ENCODE measurements at regions not wholly inside any gene's neighbourhood (a gene's known extent, or its start where the extent isn't known, plus 50 kb on each side); places are given as distances from the start of the nearest gene placed in this dataset.

DNA sequence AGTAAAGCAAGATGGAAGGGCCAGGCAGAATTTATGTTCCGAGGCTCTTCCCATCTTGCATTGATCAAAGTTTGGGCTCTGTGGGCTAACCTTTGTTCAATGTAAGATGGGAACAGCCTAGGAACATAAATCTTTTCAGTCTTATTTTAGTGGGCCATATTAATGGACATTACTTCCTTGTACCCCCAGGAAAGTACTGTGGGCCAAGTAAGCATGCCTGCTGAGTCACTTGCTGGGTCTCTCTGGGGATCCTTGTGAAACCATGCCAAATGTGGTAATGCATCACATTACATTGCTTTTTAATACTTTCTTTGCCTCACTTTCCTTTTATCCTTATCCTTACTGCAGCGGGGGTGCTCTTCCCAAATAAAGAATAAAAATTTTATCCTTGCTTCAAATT lies 349.5 kb upstream of the POU1F1 start:
- ChIA-PET POLR2A (ENCODE audit: low non-redundant PET) (no interaction called here), CTCF (no interaction called here)
- Histone ChIP-seq H3K4me1 (ENCODE audit: insufficient read depth, low read length, poor library complexity, severe bottlenecking) (peaks cover 32% of the 10 kb centered on the region), H3K27me3 (replicated peaks; ENCODE audit: insufficient read depth, low read depth, low read length, poor library complexity) (no peaks in the 10 kb centered on the region), H3K36me3 (ENCODE audit: insufficient read depth, low read length, poor library complexity, severe bottlenecking) (no peaks in the 10 kb centered on the region), H3K27ac (ENCODE audit: low read depth, low read length, poor library complexity, severe bottlenecking) (peak overlapping the region; percentile 74), H3K9me3 (ENCODE audit: low read depth, low read length, poor library complexity, severe bottlenecking) (peaks cover 11% of the 10 kb centered on the region), H3K4me3 (ENCODE audit: low read depth, low read length, poor library complexity, severe bottlenecking) (no peak overlapping the region)
- BruUV-seq (replicated peaks), result no TSS peak
- peak; percentile 86 for DNase-seq (ENCODE audit: low spot score)
- TF ChIP-seq, protein P1, sequence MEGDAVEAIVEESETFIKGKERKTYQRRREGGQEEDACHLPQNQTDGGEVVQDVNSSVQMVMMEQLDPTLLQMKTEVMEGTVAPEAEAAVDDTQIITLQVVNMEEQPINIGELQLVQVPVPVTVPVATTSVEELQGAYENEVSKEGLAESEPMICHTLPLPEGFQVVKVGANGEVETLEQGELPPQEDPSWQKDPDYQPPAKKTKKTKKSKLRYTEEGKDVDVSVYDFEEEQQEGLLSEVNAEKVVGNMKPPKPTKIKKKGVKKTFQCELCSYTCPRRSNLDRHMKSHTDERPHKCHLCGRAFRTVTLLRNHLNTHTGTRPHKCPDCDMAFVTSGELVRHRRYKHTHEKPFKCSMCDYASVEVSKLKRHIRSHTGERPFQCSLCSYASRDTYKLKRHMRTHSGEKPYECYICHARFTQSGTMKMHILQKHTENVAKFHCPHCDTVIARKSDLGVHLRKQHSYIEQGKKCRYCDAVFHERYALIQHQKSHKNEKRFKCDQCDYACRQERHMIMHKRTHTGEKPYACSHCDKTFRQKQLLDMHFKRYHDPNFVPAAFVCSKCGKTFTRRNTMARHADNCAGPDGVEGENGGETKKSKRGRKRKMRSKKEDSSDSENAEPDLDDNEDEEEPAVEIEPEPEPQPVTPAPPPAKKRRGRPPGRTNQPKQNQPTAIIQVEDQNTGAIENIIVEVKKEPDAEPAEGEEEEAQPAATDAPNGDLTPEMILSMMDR (conservative IDR thresholded peaks at IDR 0.05; ENCODE audit: low read depth, low read length), result no peak
- TF ChIP-seq EZH2 (IDR thresholded peaks at IDR 0.05; ENCODE audit: borderline replicate concordance, low read depth, low read length, poor library complexity, severe bottlenecking), result no peak
- intact Hi-C loops (cut with micrococcal nuclease; ENCODE audit: unreplicated experiment), result loop anchor here (1.0 to 5.0 kb wide), 3 partner anchors 77 to 377 kb away; partner anchors contain the start of gene HTR1F

DNA sequence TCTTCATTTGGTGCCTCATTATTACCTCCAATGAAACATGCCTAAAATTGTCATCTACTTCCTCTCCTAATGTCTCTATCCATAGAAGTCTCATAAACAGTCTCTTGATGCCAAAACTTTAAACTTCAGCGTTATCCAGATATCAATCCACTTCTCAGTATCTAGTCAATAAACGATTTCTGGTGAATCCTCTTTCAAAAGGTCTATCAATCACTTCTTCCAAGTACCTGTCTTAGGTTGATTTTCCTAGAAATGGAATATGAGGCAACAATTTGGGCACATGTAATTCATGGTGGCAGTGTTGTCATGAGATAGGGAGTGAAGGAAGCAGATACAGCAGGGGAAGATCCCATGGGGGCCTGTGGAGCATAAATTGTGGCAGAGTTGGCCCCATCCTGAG lies 348.5 kb upstream of the POU1F1 start:
- peaks cover 32% of the 10 kb centered on the region for H3K4me1 ChIP-seq (ENCODE audit: insufficient read depth, low read length, poor library complexity, severe bottlenecking)
- no peaks in the 10 kb centered on the region for H3K36me3 ChIP-seq (ENCODE audit: insufficient read depth, low read length, poor library complexity, severe bottlenecking)
- TF ChIP-seq, protein P1 (conservative IDR thresholded peaks at IDR 0.05; ENCODE audit: low read depth, low read length), result no peak
- TF ChIP-seq EZH2 (IDR thresholded peaks at IDR 0.05; ENCODE audit: borderline replicate concordance, low read depth, low read length, poor library complexity, severe bottlenecking), result no peak
- POLR2A ChIA-PET (ENCODE audit: low non-redundant PET), result no interaction called here
- no peak overlapping the region for H3K4me3 ChIP-seq (ENCODE audit: low read depth, low read length, poor library complexity, severe bottlenecking)
- no peak for DNase-seq (ENCODE audit: low spot score)
- no peaks in the 10 kb centered on the region for H3K27me3 ChIP-seq (replicated peaks; ENCODE audit: insufficient read depth, low read depth, low read length, poor library complexity)
- CTCF ChIA-PET, result no interaction called here
- intact Hi-C loops (cut with micrococcal nuclease; ENCODE audit: unreplicated experiment), result loop anchor here (5.0 kb wide), 1 partner anchor 167 kb away; the partner anchor contains the start of gene HTR1F
- peak overlapping the region; percentile 55 for H3K27ac ChIP-seq (ENCODE audit: low read depth, low read length, poor library complexity, severe bottlenecking)
- no TSS peak for BruUV-seq (replicated peaks)
- peaks cover 10% of the 10 kb centered on the region for H3K9me3 ChIP-seq (ENCODE audit: low read depth, low read length, poor library complexity, severe bottlenecking)

DNA sequence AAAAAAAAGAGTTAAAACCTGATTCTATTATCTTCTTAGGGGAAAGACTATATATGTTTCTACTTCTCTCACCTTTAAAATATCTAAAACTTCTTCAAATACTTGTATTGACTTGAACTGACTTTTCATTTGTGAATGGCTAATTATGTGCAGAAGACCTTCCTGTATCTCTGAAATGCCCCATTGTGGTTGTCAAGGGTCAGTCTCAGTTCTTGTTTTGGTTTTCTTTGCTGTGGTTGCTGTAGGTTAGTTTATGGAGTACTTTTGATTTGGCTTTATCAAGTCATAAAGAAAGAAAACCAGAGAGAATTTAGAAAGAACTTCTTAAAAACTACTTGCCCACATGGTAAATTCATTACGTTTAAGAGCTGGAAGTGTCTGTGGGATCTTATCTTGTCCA lies 345.3 kb upstream of the POU1F1 start:
- no peak overlapping the region for H3K4me3 ChIP-seq (ENCODE audit: low read depth, low read length, poor library complexity, severe bottlenecking)
- H3K4me1 ChIP-seq (ENCODE audit: insufficient read depth, low read length, poor library complexity, severe bottlenecking), result peaks cover 19% of the 10 kb centered on the region
- H3K36me3 ChIP-seq (ENCODE audit: insufficient read depth, low read length, poor library complexity, severe bottlenecking), result no peaks in the 10 kb centered on the region
- H3K27ac ChIP-seq (ENCODE audit: low read depth, low read length, poor library complexity, severe bottlenecking), result no peak overlapping the region
- POLR2A ChIA-PET (ENCODE audit: low non-redundant PET), result no interaction called here
- TF ChIP-seq EZH2 (IDR thresholded peaks at IDR 0.05; ENCODE audit: borderline replicate concordance, low read depth, low read length, poor library complexity, severe bottlenecking), result no peak
- TF ChIP-seq, protein P1 (conservative IDR thresholded peaks at IDR 0.05; ENCODE audit: low read depth, low read length), result no peak
- BruUV-seq (replicated peaks), result no TSS peak
- DNase-seq (ENCODE audit: low spot score), result no peak
- H3K9me3 ChIP-seq (ENCODE audit: low read depth, low read length, poor library complexity, severe bottlenecking), result no peaks in the 10 kb centered on the region
- H3K27me3 ChIP-seq (replicated peaks; ENCODE audit: insufficient read depth, low read depth, low read length, poor library complexity), result no peaks in the 10 kb centered on the region
- intact Hi-C loops (cut with micrococcal nuclease; ENCODE audit: unreplicated experiment), result no loop called here
- CTCF ChIA-PET, result no interaction called here
